ENCODE measurements at regions not wholly inside any gene's neighbourhood (a gene's known extent, or its start where the extent isn't known, plus 50 kb on each side); places are given as distances from the start of the nearest gene placed in this dataset.
A peak's percentile ranks its signal among the peaks of the same experiment; 100 is the strongest.

- Histone ChIP-seq H3K36me3 (ENCODE audit: insufficient read depth, low read length) (no peaks in the 10 kb centered on the region), H4K20me1 (ENCODE audit: insufficient read depth, low read length) (no peaks in the 10 kb centered on the region), H2AFZ (ENCODE audit: low read depth, low read length) (no peak overlapping the region), H3K79me2 (ENCODE audit: insufficient read depth, low read length) (no peaks in the 10 kb centered on the region), H3K4me1 (ENCODE audit: insufficient read depth, low read length) (peaks cover 6% of the 10 kb centered on the region), H3K4me3 (ENCODE audit: insufficient read depth, low read depth, low read length) (no peak overlapping the region), H3K27me3 (ENCODE audit: insufficient read depth, low read length) (no peaks in the 10 kb centered on the region), H3K9ac (ENCODE audit: low read length) (no peak overlapping the region), H3K9me3 (ENCODE audit: insufficient read depth, low read depth, low read length) (no peaks in the 10 kb centered on the region), H3K27ac (ENCODE audit: low read depth, low read length) (no peak overlapping the region), H3K4me2 (ENCODE audit: low read length) (no peak overlapping the region)
- Mint-ChIP-seq H3K36me3 (ENCODE audit: low read depth, unreplicated experiment) (no peaks in the 10 kb centered on the region), H3K27ac (ENCODE audit: unreplicated experiment) (peak overlapping the region; percentile 19), H3K4me1 (ENCODE audit: low read depth, unreplicated experiment) (peaks cover 20% of the 10 kb centered on the region), H3K27me3 (ENCODE audit: low read depth, unreplicated experiment) (no peaks in the 10 kb centered on the region), H3K4me3 (ENCODE audit: unreplicated experiment) (no peak overlapping the region), H3K9me3 (ENCODE audit: unreplicated experiment) (no peaks in the 10 kb centered on the region)
- FAIRE-seq (no peak), DNase-seq (ENCODE audit: low read depth) (no peak)
- TF ChIP-seq EZH2 (IDR thresholded peaks at IDR 0.05; ENCODE audit: insufficient read depth, low read length): no peak
- no peak for TF ChIP-seq CTCF (IDR thresholded peaks at IDR 0.05; ENCODE audit: insufficient read depth, low read depth, low read length)
Measured at GRCh38 chr3:148331081-148331846, 366.4 kb upstream of the AGTR1 start.

GRCh38 chr3:148332509-148332908 is 365.2 kb upstream of the AGTR1 start:
- DNase-seq (ENCODE audit: low read depth) (no peak), FAIRE-seq (no peak)
- no peaks in the 10 kb centered on the region for H4K20me1 ChIP-seq (ENCODE audit: insufficient read depth, low read length)
- TF ChIP-seq EZH2 (IDR thresholded peaks at IDR 0.05; ENCODE audit: insufficient read depth, low read length): no peak
- TF ChIP-seq CTCF (IDR thresholded peaks at IDR 0.05; ENCODE audit: insufficient read depth, low read depth, low read length): no peak
- H3K4me3 ChIP-seq (ENCODE audit: insufficient read depth, low read depth, low read length): no peak overlapping the region
- Mint-ChIP-seq H3K4me3 (ENCODE audit: unreplicated experiment) (no peak overlapping the region), H3K27me3 (ENCODE audit: low read depth, unreplicated experiment) (no peaks in the 10 kb centered on the region), H3K9me3 (ENCODE audit: unreplicated experiment) (no peaks in the 10 kb centered on the region), H3K4me1 (ENCODE audit: low read depth, unreplicated experiment) (peaks cover 20% of the 10 kb centered on the region), H3K36me3 (ENCODE audit: low read depth, unreplicated experiment) (no peaks in the 10 kb centered on the region), H3K27ac (ENCODE audit: unreplicated experiment) (no peak overlapping the region)
- no peak overlapping the region for H3K27ac ChIP-seq (ENCODE audit: low read depth, low read length)
- no peak overlapping the region for H3K4me2 ChIP-seq (ENCODE audit: low read length)
- H3K9me3 ChIP-seq (ENCODE audit: insufficient read depth, low read depth, low read length): no peaks in the 10 kb centered on the region
- H3K36me3 ChIP-seq (ENCODE audit: insufficient read depth, low read length): no peaks in the 10 kb centered on the region
- H2AFZ ChIP-seq (ENCODE audit: low read depth, low read length): no peak overlapping the region
- H3K79me2 ChIP-seq (ENCODE audit: insufficient read depth, low read length): no peaks in the 10 kb centered on the region
- peaks cover 6% of the 10 kb centered on the region for H3K4me1 ChIP-seq (ENCODE audit: insufficient read depth, low read length)
- H3K27me3 ChIP-seq (ENCODE audit: insufficient read depth, low read length): no peaks in the 10 kb centered on the region
- no peak overlapping the region for H3K9ac ChIP-seq (ENCODE audit: low read length)

GRCh38 chr3:148333091-148333490 is 364.6 kb upstream of the AGTR1 start:
- Mint-ChIP-seq H3K4me3 (ENCODE audit: unreplicated experiment) (no peak overlapping the region), H3K36me3 (ENCODE audit: low read depth, unreplicated experiment) (no peaks in the 10 kb centered on the region), H3K9me3 (ENCODE audit: unreplicated experiment) (no peaks in the 10 kb centered on the region), H3K4me1 (ENCODE audit: low read depth, unreplicated experiment) (peaks cover 20% of the 10 kb centered on the region), H3K27me3 (ENCODE audit: low read depth, unreplicated experiment) (no peaks in the 10 kb centered on the region), H3K27ac (ENCODE audit: unreplicated experiment) (no peak overlapping the region)
- H2AFZ ChIP-seq (ENCODE audit: low read depth, low read length): no peak overlapping the region
- H3K9me3 ChIP-seq (ENCODE audit: insufficient read depth, low read depth, low read length): no peaks in the 10 kb centered on the region
- H3K4me2 ChIP-seq (ENCODE audit: low read length): no peak overlapping the region
- TF ChIP-seq CTCF (IDR thresholded peaks at IDR 0.05; ENCODE audit: insufficient read depth, low read depth, low read length) (no peak), EZH2 (IDR thresholded peaks at IDR 0.05; ENCODE audit: insufficient read depth, low read length) (no peak)
- no peaks in the 10 kb centered on the region for H3K36me3 ChIP-seq (ENCODE audit: insufficient read depth, low read length)
- H3K4me1 ChIP-seq (ENCODE audit: insufficient read depth, low read length): peaks cover 6% of the 10 kb centered on the region
- H3K79me2 ChIP-seq (ENCODE audit: insufficient read depth, low read length): no peaks in the 10 kb centered on the region
- H4K20me1 ChIP-seq (ENCODE audit: insufficient read depth, low read length): no peaks in the 10 kb centered on the region
- DNase-seq (ENCODE audit: low read depth) (no peak), FAIRE-seq (no peak)
- H3K9ac ChIP-seq (ENCODE audit: low read length): no peak overlapping the region
- no peaks in the 10 kb centered on the region for H3K27me3 ChIP-seq (ENCODE audit: insufficient read depth, low read length)
- no peak overlapping the region for H3K27ac ChIP-seq (ENCODE audit: low read depth, low read length)
- no peak overlapping the region for H3K4me3 ChIP-seq (ENCODE audit: insufficient read depth, low read depth, low read length)
